ENCODE measurements at regions not wholly inside any gene's neighbourhood (a gene's known extent, or its start where the extent isn't known, plus 50 kb on each side); places are given as distances from the start of the nearest gene placed in this dataset.

- H3K4me1 ChIP-seq (ENCODE audit: control insufficient read depth in 5 of 5, insufficient read depth in 5 of 5, low read length in 5 of 5) = no peaks in the 10 kb centered on the region
- ATAC-seq (ENCODE audit: insufficient read depth, low FRiP score) = no peak
Observed at GRCh38 chr1:195971589-195971988, 636.7 kb downstream of the KCNT2 start.

DNA sequence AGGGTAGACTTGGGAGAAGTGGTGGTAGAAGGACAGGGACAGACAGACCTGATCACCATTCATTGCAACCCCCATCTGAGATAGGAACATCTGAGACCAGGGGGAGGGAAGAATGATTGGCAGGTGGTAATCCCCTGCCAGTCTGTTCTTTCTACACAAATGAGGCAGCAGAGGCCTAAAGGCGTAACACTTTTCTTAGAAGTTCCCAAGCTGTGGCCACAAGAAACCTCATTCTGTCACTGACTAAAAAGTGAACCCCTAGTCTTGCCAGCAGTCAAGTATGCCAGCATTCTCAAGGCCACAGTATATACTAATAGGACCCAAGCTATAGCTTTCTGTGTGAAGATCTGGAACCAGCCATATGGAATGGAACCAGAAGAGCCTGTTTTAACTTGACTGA lies 638.0 kb downstream of the KCNT2 start:
- H3K27me3 ChIP-seq (ENCODE audit: control insufficient read depth in 3 of 3, insufficient read depth in 3 of 3, low read length in 2 of 3) = no peaks in the 10 kb centered on the region
- no peak overlapping the region for H3K27ac ChIP-seq (ENCODE audit: low read depth in 1 of 2, low read length in 1 of 2)
- DNase-seq (no peak), ATAC-seq (ENCODE audit: insufficient read depth, low FRiP score) (no peak)
- H3K9me3 ChIP-seq (ENCODE audit: control insufficient read depth in 4 of 4, insufficient read depth in 3 of 4, low read length in 3 of 4) = no peaks in the 10 kb centered on the region
- H3K36me3 ChIP-seq (ENCODE audit: control insufficient read depth in 4 of 4, insufficient read depth in 4 of 4, low read length in 4 of 4) = no peaks in the 10 kb centered on the region
- no peak overlapping the region for H3K4me3 ChIP-seq
- WGBS, 2 donors = 91 to 100% methylated on average over 1 of the region's 1 CpG
- H3K4me1 ChIP-seq (ENCODE audit: control insufficient read depth in 5 of 5, insufficient read depth in 5 of 5, low read length in 5 of 5) = no peaks in the 10 kb centered on the region
- TF ChIP-seq, protein P1, sequence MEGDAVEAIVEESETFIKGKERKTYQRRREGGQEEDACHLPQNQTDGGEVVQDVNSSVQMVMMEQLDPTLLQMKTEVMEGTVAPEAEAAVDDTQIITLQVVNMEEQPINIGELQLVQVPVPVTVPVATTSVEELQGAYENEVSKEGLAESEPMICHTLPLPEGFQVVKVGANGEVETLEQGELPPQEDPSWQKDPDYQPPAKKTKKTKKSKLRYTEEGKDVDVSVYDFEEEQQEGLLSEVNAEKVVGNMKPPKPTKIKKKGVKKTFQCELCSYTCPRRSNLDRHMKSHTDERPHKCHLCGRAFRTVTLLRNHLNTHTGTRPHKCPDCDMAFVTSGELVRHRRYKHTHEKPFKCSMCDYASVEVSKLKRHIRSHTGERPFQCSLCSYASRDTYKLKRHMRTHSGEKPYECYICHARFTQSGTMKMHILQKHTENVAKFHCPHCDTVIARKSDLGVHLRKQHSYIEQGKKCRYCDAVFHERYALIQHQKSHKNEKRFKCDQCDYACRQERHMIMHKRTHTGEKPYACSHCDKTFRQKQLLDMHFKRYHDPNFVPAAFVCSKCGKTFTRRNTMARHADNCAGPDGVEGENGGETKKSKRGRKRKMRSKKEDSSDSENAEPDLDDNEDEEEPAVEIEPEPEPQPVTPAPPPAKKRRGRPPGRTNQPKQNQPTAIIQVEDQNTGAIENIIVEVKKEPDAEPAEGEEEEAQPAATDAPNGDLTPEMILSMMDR (IDR thresholded peaks at IDR 0.05; ENCODE audit: control extremely low read depth, extremely low read depth) = no peak
- no peak overlapping the region for H3K9ac ChIP-seq (ENCODE audit: insufficient read depth in 1 of 2, low read length in 2 of 2)

More at GRCh38 chr1:195971589-195971988, 636.7 kb downstream of the KCNT2 start:
- Histone ChIP-seq H3K27ac (ENCODE audit: low read depth in 1 of 2, low read length in 1 of 2) (no peak overlapping the region), H3K27me3 (ENCODE audit: control insufficient read depth in 3 of 3, insufficient read depth in 3 of 3, low read length in 2 of 3) (no peaks in the 10 kb centered on the region), H3K36me3 (ENCODE audit: control insufficient read depth in 4 of 4, insufficient read depth in 4 of 4, low read length in 4 of 4) (no peaks in the 10 kb centered on the region), H3K9me3 (ENCODE audit: control insufficient read depth in 4 of 4, insufficient read depth in 3 of 4, low read length in 3 of 4) (no peaks in the 10 kb centered on the region), H3K9ac (ENCODE audit: insufficient read depth in 1 of 2, low read length in 2 of 2) (no peak overlapping the region), H3K4me3 (no peak overlapping the region)
- TF ChIP-seq, protein P1 (IDR thresholded peaks at IDR 0.05; ENCODE audit: control extremely low read depth, extremely low read depth) = no peak
- no peak for DNase-seq
- WGBS, 2 donors = 91 to 92% methylated on average over 1 of the region's 1 CpG

- H3K9me3 ChIP-seq (ENCODE audit: control insufficient read depth in 4 of 4, insufficient read depth in 3 of 4, low read length in 3 of 4) = no peaks in the 10 kb centered on the region
- ATAC-seq (ENCODE audit: insufficient read depth, low FRiP score) (no peak), DNase-seq (no peak)
- no peaks in the 10 kb centered on the region for H3K4me1 ChIP-seq (ENCODE audit: control insufficient read depth in 5 of 5, insufficient read depth in 5 of 5, low read length in 5 of 5)
- no peak overlapping the region for H3K9ac ChIP-seq (ENCODE audit: insufficient read depth in 1 of 2, low read length in 2 of 2)
- H3K4me3 ChIP-seq = no peak overlapping the region
- H3K27ac ChIP-seq (ENCODE audit: low read depth in 1 of 2, low read length in 1 of 2) = no peak overlapping the region
- TF ChIP-seq, protein P1 (IDR thresholded peaks at IDR 0.05; ENCODE audit: control extremely low read depth, extremely low read depth) = no peak
- WGBS, 2 donors = 75 to 89% methylated on average over 6 of the region's 6 CpGs
- H3K36me3 ChIP-seq (ENCODE audit: control insufficient read depth in 4 of 4, insufficient read depth in 4 of 4, low read length in 4 of 4) = no peaks in the 10 kb centered on the region
- no peaks in the 10 kb centered on the region for H3K27me3 ChIP-seq (ENCODE audit: control insufficient read depth in 3 of 3, insufficient read depth in 3 of 3, low read length in 2 of 3)
Observed at GRCh38 chr1:195965475-195965874, 642.8 kb downstream of the KCNT2 start.

GRCh38 chr1:195965036-195965435 lies 643.2 kb downstream of the KCNT2 start:
- TF ChIP-seq, protein P1 (IDR thresholded peaks at IDR 0.05; ENCODE audit: control extremely low read depth, extremely low read depth) = no peak
- WGBS, 2 donors = 57 to 72% methylated on average over 3 of the region's 3 CpGs

More at GRCh38 chr1:195965036-195965435, 643.2 kb downstream of the KCNT2 start:
- Histone ChIP-seq H3K9ac (ENCODE audit: insufficient read depth in 1 of 2, low read length in 2 of 2) (no peak overlapping the region), H3K36me3 (ENCODE audit: control insufficient read depth in 4 of 4, insufficient read depth in 4 of 4, low read length in 4 of 4) (no peaks in the 10 kb centered on the region), H3K27me3 (ENCODE audit: control insufficient read depth in 3 of 3, insufficient read depth in 3 of 3, low read length in 2 of 3) (no peaks in the 10 kb centered on the region), H3K9me3 (ENCODE audit: control insufficient read depth in 4 of 4, insufficient read depth in 3 of 4, low read length in 3 of 4) (no peaks in the 10 kb centered on the region), H3K4me1 (ENCODE audit: control insufficient read depth in 5 of 5, insufficient read depth in 5 of 5, low read length in 5 of 5) (no peaks in the 10 kb centered on the region), H3K27ac (ENCODE audit: low read depth in 1 of 2, low read length in 1 of 2) (no peak overlapping the region), H3K4me3 (no peak overlapping the region)
- DNase-seq (peak in 1 of 3 donors; percentile 12), ATAC-seq (ENCODE audit: insufficient read depth, low FRiP score) (no peak)

Data from lung (tissue), 11 donors.